NCI-H69 (cell line): ENCODE measurements at regions not wholly inside any gene's neighbourhood (a gene's known extent, or its start where the extent isn't known, plus 50 kb on each side); places are given as distances from the start of the nearest gene placed in this dataset.
"Not testable (repeated sequence)": the region's sequence is repeated elsewhere in the genome, so short reads cannot be mapped to it uniquely, and the experiment has no call there.

Source experiments
- DNase-seq: peaks from one replicate; lab custom pipeline; 2025; lab: John Stamatoyannopoulos, UW

DNA sequence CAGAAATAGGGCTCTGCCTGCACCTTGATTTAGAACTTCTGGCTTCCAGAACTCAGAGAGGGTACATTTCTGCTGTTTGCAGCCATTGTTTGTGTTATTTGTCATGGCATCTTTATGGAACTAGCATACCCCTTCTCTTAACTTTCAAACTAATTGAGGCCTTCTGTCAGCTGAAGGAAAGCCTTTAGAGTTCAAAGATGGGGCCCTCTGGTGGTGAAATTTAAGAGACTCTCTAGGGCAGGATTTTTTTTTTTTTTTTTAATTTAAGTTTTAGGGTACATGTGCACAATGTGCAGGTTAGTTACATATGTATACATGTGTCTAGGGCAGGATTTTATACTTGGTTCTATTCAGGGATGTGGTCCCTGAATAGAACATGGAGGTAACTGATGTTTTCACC, 260.6 kb upstream of the LINC00305 start:
- peak; percentile 80 for DNase-seq

DNA sequence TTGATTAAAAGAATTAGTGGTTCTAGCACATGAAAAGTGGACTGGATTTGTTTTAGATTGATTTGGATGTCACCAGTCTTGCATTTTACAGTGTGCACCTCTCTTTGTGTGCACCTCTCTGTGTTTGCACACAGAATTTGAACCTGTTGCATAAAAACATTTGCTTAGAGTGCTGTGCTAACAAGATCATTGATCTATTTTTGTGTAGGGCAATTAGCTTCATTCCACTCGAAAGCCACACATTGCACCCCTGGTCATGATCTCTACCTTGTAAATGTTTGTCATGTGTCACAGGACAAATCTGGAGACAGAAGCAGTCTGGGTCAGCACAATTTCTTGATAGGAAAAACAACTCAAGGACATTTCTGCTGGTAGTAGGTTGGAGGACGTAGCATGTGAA, 258.7 kb upstream of the LINC00305 start:
- peak; percentile 30 for DNase-seq

DNA sequence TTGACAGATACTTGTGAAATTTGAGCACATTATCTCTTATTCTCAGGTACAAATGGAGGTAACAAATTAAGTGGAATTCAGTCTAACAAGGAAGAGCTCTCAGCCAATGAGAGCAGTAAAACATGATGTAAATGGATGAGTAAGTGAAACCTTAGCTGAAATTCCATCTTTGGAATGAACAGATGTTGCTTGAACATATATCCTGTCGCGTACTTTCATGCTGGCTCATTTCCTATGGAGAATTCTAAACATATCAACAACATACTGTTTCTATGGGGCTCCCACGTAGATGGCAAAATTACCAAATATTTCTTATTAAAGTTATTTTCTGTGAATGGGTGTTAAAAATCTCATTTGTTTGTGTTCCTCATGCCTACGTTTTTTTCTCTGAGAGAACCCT, 256.3 kb upstream of the LINC00305 start:
- DNase-seq, result peak; percentile 66

DNA sequence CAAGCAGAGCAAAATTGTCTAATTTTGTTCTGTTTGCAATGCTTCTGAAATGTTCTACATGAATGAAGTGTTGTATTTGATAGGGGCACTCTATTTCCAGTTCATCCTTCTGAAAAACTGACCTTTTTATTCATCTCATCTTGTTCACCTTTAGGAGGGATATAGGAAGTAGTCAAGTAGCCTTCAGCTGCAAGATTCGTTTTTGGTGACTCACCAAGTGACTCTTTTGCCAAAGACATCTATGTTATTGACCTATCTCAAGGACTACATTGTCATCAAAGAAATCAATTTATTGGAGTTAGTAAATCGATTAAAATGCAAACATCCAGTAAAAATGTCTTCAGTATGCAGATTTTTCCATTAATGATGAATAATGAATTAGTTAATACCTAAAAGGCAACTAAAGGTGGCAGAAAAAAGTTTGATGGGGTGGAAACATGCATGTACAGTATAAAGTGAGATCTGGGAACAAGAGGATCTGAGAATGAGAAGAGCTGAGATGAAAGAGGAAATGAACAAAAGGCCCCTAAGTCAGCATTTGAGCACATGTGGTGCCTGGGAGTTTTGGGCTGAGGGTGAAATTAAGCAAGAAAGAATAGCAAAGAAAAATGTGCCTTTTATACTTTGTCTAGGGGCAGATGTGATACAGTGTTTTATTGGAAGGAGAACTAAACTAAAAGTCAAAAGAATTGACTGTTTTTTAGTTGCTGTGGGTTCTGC, 255.1 kb upstream of the LINC00305 start:
- no peak for DNase-seq

DNA sequence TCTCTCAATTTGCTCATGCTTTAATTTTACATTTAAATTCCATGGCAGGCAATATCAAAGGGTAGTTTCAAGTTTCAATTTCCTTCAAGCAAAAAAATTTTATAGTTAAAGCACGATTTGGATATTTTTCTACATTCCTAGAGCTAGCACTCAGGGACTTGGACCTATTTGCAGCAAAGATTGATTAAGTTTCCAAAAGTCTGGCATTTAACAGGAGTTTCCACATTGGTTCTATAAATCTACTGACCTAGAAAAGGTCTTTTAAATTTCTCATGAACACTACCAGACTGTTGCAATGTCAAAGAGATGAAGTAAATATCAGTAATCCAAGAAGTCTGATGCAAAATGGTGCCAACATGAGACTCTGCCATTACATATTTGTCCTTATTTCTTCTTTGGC, 253.7 kb upstream of the LINC00305 start:
- DNase-seq, result no peak

DNA sequence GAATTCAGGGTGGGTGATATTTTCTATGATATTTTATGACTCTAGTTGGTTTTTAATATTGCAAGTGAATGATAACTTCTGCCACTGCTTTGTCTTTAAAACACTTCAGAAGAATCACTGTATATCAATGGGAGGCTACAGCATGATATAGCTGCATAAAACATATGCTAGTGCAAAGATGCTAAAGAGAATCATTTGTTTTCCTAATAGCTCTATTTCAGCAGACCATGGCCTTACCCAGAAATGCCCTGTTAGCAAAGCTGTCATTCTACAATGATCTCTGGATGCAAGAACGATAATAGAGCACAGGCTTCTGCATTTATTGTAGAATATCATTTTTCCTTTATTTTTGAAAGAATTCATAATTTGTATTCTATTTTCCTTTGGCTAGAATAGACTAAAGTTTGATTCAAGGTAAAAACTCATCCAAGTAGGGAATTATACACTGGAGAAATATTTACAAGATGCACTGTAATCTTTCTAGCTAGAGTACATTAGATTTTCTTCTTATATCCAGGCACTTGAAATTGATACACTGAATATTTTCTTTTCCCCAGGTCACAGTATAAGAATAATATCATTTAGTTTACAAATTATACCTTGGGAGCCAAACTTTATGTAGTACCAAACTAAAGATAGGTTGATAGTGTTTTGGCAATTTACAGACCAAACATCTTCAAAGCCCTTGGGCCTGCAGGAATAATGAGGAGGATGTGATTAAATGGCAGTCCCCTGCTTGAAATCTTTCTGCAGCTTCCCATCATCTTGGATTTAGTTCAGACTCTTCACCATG, 252.6 kb upstream of the LINC00305 start:
- peak; percentile 28 for DNase-seq

DNA sequence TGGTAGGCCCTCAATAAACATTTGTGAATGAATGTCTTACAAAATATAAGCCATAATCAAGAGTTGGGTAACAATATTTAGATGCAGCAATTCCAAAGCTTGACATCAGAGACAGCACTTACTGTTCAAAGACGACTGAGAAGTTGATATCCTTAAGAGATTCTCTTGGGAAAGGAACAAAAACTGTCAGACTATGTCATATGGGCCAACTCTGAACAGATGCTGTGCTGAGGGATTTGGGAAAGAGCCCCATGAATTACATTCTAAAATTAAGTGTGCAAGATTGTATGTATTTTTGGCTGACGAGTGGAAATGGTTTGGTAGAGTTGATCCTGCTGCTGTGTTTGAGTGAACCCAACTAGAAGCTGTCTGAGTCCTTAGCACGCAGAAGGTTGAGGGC, 250.7 kb upstream of the LINC00305 start:
- DNase-seq, result no peak

DNA sequence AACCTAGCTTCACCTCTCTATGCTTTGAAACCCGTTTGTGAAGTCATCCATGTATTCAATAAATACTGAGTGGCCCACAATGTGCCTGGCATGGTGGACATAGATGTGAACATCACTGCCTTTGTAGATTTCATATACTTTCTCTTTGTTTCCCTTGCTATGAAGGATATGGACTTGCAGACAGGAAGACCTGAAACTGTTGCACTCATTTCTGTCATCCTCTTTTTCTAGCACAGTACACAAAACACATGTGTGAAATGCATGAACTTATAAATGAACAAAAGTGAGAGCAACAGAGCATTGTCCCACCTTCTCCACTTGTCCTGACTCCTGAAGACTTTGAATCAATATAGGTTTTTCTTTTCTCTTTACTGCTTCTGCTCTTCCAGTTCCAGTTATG, 249.4 kb upstream of the LINC00305 start:
- no peak for DNase-seq

DNA sequence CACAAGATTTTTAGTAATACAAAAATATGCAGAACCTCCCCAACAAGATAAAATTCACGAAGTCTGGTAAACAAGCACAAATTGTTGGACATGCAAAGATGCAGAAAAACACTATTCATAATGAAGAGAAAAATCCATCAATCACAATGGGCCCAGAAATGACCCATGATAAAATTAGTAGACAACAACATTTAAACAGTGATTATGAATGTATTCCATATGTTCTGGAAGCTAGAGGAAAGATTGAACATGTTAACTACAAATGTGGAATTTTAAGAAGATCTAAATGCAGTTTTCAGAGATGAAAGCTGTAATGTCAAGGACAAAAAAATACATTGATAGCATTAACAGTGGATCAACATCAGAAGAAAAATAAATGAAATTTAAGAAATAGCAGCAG, 243.3 kb upstream of the LINC00305 start:
- DNase-seq, result no peak

DNA sequence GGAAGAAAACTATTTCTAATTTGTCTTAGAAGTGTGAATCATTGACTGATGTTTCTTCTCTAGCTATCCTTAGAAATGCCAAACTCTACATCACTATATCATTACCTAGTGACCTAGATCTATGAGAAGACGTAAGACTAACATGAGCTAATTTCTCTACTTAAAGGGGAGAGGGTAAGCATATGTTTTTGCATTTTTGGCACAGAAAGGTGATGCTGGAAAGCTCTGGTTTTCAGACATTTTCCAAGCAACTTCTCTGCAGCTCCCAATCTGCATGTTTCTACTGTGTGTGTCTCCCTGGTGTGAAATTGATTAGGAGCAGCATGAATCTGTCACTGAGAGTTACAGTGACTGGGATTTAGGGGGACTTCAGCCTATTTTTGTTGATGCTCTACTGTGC, 235.2 kb upstream of the LINC00305 start:
- DNase-seq, result no peak

DNA sequence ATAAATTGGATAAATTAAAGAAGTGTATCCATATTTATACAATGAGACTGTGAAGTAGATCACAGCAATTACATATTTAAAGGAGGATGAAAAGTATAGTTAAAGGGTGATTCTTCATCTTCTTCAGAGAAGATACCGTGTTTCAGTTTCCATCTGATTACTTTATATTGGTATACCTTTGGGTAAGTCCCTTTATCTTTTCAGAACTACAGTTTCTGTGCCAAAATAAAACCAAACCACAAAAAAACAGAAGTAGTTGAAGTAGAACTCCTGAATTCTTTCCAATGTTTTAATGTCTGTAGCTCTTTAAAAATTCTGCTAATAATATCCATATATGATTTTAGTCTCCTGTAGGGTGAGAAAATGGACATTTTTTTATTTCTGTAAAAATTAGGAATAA, 231.2 kb upstream of the LINC00305 start:
- DNase-seq, result no peak

DNA sequence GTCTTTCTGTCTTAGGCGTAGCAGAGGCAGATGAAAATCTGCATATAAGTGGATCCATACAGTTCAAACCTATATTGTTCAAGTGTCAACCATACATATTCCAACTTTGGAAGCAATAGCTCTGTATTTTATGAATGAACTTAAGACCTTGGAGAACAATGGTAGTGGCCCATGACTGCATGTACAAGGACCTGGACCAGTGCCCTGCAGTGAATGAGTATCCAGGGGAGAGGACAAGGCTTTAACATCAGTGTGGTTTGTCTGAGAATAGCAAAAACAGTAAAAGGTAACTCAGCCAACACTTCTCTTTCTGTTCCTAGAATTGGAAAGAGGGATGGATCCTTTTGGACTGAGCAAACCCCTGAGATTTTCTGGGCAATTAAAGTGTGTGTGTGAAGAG, 230.8 kb upstream of the LINC00305 start:
- no peak for DNase-seq

DNA sequence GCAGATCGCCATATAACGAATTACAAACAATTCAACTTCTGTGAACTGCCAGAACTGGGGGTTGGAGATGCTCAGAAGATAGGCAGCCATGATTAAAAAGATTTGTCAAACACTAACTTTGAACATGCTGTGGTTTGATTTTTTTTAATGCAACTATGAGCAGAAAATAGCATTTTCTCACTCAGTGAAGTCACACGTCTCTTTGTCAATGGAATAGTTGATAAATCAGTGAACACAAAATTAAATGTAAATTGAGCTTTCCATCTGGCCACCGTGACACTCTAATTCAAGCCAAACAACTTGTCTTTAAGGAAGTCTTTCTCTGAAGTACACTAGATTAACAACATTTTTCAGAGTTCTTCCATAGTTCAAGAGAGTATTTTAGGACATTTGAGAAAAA, 228.6 kb upstream of the LINC00305 start:
- no peak for DNase-seq

DNA sequence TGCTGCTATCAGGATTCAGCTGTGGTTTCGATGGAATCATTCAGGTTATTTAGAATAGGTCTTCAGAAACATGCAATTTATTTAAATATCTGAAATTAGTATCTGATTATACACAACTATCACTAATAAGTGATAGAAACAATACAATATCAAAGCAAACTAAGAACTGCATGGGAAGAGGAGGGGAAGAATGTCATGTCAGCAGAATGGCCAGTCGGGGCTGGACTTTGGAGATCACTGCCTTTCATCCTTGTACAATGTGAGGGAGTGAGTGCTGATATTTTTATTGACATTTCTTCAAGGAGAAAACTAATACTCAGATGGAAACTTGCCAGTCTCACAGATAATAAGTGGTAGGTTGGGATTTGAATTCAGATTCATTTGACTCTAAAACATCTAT, 224.0 kb upstream of the LINC00305 start:
- DNase-seq, result no peak

DNA sequence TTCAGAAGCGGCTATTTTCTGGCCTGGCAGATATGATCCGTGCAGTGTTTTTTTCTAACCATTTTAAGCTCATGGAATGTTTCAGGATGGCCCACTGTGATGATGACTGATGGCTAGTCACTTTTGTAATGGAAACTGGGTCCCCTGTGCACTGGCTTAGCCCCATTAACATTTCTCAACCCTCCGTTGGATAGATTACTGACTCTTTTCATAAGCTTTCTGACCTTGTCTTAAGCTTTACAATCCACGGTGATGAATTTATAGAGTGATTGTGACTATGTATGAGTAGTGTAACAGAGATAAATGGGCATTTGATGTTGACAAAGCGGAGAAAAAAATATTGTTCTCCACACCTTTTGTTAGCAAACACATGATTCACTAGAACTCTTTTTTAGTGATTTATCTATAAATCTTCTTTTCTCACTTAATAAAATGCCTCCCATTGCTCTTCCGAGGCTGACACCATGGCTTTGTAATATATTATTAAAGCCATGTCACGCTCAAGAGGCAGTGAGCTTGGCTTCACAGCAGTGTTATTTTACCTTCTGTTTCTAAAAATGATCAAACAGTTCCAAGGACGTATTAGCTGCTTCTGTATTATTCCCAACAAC, 221.0 kb upstream of the LINC00305 start:
- DNase-seq, result not testable (repeated sequence)

DNA sequence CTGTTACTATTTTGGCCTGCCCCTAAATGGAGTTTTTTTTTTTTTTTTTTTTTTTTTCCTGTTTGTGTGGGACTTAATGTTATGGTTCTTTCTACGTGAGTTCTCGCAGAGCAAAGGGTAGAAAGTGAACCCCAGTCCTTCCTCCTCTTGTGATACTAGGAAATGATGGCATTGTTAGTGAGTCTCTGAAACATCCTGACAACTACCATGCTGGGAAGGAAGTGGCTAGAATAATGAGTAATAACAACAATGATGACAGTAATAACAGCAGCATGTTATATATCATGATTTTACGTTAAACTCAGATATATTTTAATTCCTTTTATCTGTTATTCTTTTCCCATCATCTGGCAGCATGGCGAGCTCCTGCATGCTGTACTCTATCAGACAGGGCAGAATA, 216.2 kb upstream of the LINC00305 start:
- DNase-seq, result no peak

DNA sequence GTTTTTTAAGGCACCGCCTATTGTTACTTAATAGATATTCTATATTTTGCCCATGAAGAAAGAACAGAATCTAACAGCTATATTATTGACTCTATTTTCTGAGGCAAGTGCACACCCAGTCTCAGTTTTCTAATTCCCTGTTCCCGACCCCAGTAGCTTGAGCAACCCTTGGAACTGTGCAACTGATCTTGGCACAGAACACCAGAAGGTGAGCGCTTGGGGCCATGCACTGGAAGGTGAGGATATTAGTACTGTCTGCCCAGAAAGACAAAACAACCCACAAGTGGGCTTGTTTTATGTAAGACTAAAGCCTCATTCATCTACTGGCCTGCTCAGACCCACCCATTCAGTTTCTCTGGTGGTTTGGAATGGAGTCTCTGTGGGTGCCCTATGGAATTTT, 188.8 kb upstream of the LINC00305 start:
- no peak for DNase-seq

DNA sequence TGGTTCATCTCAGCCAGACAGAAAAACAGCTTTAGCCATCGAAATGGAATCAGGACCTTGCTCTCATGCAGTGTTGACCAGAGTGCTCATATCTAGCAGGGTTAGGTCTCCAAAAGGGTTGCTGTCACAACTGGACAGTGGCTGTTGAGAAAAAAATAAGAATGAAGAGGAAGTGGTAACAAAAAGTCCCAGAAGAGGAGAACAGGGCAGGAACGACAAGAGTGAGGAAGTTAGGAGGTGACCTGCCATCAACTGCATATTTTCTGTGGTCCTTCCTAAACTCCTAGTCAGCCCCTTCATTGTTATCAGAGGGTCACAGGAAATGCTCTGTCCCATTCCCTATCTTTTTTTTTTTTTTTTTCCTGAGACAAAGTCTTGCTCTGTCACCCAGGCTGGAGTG, 188.1 kb upstream of the LINC00305 start:
- no peak for DNase-seq

DNA sequence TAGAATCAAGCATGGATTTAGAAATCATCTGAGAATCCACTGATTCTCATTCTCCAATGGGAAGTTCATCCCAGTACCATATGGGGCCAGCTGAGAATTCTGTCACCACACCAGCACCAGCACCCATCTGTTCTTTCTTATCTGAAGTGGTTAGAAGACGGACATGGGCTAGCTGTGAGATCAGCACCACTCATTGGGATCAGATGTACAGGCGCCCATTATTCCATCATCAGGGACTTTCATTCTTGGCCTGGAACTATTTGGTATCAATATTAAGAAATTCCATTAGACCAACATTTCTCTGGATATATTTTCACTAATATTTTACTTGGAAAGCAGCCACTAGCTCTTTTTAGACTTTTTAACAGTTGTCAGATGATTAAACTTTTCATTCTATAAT, 185.9 kb upstream of the LINC00305 start:
- no peak for DNase-seq

DNA sequence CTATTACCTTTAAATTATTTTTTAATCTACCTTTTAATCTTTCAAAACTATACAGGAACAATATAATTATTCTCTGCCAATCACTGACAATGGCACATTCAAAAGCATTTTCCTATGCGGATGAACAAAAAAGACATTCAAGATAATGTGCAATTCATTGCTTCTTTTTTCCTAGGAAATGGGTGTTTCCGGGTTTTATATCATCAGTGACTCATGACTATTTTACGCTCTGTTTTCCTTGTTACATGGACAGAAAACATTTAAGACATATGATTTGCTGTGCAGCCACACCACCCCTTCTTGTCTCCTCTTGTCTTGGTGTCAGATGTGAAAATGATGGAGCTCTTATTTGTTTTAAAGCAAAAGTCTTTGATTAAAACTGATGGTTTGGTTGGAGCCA, 184.7 kb upstream of the LINC00305 start:
- peak; percentile 85 for DNase-seq

DNA sequence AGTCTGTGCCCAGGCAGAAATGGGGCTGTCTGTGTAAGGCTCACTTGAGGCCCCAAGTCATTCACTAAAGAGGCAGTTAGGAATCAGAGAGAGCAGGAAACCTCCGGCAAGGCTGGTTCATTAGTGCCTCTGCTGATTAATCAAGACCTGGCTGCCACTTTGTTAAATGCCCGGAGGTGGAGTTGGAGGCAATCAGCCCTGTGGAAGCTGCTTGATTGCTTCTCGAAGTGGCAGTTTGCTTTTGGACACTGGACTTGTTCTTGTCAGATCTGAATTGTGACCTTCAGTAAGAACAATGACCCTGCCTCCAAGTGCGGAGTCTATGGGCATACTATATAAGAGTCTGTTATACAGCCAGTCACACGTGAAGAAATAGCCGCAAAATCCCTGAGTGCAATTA, 183.9 kb upstream of the LINC00305 start:
- DNase-seq, result peak; percentile 91

DNA sequence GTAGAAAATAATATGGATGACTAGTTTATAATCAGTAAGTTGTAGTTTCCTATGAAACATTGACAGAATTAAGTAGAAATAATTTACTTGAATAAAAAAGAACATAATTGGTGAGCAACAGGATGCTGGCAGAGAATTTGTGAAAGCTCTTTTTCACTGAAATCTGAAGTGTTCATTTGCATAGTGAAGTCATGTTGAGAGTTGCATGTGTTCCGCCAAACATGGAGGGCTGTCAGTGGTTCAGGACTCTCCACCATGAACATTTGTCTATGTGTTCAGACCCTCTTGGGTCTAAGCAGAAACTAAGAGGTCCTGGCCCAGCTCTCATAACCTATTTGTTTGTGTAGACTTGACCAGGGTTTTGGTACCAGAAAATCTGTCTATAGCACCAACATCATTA, 182.5 kb upstream of the LINC00305 start:
- peak; percentile 46 for DNase-seq

DNA sequence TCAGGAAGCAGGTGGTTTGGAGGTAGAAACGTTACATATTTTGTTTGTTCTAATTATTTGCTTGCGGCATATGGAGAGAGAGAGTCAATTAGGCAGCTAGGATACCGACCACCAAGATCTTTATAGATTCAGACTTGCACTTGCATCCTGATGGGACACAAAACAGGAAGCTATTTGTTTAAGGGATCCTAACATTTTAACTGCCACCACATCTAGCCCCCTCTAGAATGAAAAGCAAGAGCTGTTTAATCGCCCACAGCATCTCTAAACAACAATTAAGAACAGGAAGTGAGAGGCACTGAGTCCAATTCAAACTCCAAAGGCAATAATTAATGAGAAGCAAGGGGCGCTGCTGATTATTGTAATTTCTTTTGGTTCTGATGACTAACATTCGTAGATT, 182.0 kb upstream of the LINC00305 start:
- peak; percentile 94 for DNase-seq
